Mesodermal cell (in vitro differentiated cells): ENCODE measurements at regions not wholly inside any gene's neighbourhood (a gene's known extent, or its start where the extent isn't known, plus 50 kb on each side); places are given as distances from the start of the nearest gene placed in this dataset.

Experiments
- H3K27ac ChIP-seq: 2 replicates; pipeline ENCODE4 v1.7.0; 2013; ENCODE audit warnings: mild to moderate bottlenecking, low read depth, low read length, moderate library complexity; ENCODE audit not compliant: severe bottlenecking
- H3K36me3 ChIP-seq: 2 replicates; pipeline ENCODE4 v1.7.1; 2013; ENCODE audit warnings: mild to moderate bottlenecking, low read length, moderate library complexity; ENCODE audit not compliant: control insufficient read depth, insufficient read depth
- H3K4me1 ChIP-seq: one replicate; pipeline ENCODE4 v1.7.1; 2013; ENCODE audit warnings: mild to moderate bottlenecking, low read length; ENCODE audit not compliant: insufficient read depth, control insufficient read depth, poor library complexity, severe bottlenecking
- H3K4me3 ChIP-seq: 2 replicates; pipeline ENCODE4 v1.7.0; 2013; ENCODE audit warnings: low read length, control low read depth, mild to moderate bottlenecking; ENCODE audit not compliant: insufficient read depth, poor library complexity, severe bottlenecking; ENCODE audit errors: extremely low read depth
- H3K9me3 ChIP-seq: 2 replicates; pipeline ENCODE4 v1.7.1; 2013; ENCODE audit warnings: mild to moderate bottlenecking, low read length, moderate library complexity; ENCODE audit not compliant: control insufficient read depth
- WGBS, 2 experiments: methylation state at CpG; one replicate each; pipeline ENCODE4 v1.1.5; 2013; ENCODE audit warnings: missing lambda C conversion rate in 2 of 2; ENCODE audit not compliant: insufficient coverage in 2 of 2; 5-methylcytosine and 5-hydroxymethylcytosine counted together

DNA sequence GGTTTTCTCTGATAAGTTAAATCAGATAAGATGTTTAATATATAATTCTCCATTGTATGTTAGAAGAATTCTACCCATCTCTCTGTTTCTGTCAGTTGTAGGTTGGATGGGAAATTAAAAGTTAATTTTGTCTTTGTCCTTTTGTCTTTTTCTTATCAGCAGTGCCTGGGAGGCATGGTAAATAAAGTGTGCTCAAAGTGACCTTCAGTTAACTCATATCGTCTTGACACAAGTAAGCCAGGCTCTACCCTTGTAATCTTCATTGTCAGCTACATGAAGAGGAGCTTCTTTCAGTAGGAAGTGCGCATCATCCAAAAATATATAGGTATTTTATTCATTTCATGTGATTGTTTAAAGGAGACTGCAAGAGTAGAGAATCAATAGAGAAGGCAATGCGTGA is 138.9 kb upstream of the NRIP1 start:
- no peaks in the 10 kb centered on the region for H3K36me3 ChIP-seq
- no peak overlapping the region for H3K4me3 ChIP-seq
- no peak overlapping the region for H3K27ac ChIP-seq
- H3K4me1 ChIP-seq, result peaks cover 10% of the 10 kb centered on the region
- WGBS, 2 experiments, result 86 to 91% methylated on average over 1 of the region's 3 CpGs
- no peaks in the 10 kb centered on the region for H3K9me3 ChIP-seq

DNA sequence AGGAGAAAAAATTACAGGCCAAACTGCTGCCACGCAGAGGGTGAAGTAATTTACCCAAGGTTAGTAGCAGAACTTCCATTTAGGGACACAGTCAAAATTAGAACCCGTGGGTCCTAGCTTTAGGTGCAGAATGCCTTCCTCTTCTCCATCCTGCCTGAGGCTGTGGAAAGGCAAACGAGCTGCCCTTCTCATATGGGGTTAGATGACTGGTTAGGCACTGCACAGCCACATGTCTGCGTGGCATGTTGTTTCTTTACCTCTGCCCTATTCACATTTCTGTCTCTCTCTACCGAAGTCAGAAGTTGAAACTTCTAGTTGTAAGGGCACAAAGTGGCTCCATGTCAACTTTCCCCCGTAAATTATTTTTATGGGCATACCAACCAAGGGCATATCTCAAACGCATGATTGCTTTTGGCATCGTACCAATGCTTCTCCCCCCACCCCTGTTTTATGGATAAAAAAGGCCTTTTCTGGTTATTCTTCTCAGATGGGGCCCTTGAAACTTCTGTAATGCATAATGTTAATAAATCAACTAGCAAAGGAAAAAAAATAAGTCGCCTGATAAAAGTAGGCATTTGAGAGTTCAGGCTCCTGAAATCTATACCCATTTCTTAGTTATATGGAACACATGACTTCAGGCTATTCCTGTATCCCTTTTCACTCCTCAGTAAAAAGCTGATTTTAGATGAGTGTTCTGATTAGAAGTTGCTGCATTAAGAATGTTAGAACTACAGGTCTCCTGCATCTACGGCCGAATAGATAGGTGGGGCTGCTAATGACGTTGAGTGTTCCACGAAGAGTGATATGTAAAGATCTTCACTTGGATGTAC is 139.6 kb upstream of the NRIP1 start:
- peaks cover 8% of the 10 kb centered on the region for H3K4me1 ChIP-seq
- WGBS, 2 experiments, result 91 to 94% methylated on average over 8 to 9 of the region's 13 CpGs
- no peak overlapping the region for H3K4me3 ChIP-seq
- H3K36me3 ChIP-seq, result no peaks in the 10 kb centered on the region
- no peak overlapping the region for H3K27ac ChIP-seq
- no peaks in the 10 kb centered on the region for H3K9me3 ChIP-seq

DNA sequence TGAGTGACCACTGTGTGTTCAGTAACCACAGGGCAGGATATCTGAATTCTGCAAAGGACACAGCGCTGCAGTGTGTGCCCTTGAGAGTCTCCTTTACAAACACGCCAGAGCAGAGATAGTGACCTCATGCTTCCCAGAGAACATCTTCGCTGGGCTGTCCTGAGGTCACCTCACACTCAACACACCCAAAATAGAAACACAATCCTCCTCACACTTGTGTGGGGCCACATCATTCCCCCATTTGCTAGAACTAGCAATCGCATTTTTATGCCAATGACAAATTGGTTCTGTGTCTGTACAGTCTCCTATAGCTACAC is 140.1 kb upstream of the NRIP1 start:
- Histone ChIP-seq H3K4me3 (no peak overlapping the region), H3K36me3 (no peaks in the 10 kb centered on the region), H3K4me1 (peaks cover 3% of the 10 kb centered on the region), H3K9me3 (no peaks in the 10 kb centered on the region), H3K27ac (no peak overlapping the region)
- 85 to 86% methylated on average over 4 of the region's 4 CpGs for WGBS, 2 experiments

DNA sequence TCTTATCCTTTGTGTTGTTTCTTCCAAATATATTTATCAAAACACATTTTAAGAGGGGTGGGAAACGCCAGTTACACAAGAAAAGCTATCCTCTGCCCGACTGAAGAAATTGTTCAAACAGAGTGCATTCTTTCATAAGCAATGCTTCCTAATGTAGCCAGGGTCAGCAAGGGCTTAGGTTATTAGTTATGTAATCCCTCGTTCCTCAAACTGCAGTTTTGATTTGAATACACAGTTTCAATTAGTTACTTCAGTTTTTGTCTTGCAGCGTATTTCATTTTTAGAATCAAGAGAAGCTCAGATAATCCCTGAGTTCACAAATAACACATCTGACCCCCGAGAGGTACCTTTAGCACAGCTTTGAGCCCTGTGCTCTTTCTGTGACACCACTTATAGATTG is 141.7 kb upstream of the NRIP1 start:
- Histone ChIP-seq H3K4me3 (no peak overlapping the region), H3K36me3 (no peaks in the 10 kb centered on the region), H3K4me1 (no peaks in the 10 kb centered on the region), H3K9me3 (no peaks in the 10 kb centered on the region), H3K27ac (no peak overlapping the region)
- WGBS, 2 experiments, result 80 to 89% methylated on average over 1 to 4 of the region's 5 CpGs

DNA sequence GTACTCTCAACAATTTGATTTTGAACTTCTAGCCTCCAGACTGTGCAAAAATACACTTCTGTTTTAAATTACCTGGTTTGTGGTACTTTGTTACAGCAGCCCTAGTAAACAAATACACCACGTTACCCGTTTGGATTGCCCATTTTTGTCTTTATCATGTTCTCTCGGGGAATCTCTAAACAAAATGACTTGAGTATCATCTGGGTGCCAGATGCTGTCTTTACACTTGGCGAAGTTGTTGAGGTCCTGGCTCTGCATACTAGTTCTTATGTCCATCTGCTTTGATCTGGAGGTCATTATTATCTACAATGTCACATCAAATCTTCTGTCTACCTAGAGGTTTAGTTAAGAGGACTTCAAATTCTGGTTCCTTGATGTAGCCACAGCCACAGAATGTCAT is 142.4 kb upstream of the NRIP1 start:
- 100% methylated on average over 4 of the region's 4 CpGs; no CpG with 5 or more reads in 1 of the 2 experiments for WGBS, 2 experiments
- Histone ChIP-seq H3K36me3 (no peaks in the 10 kb centered on the region), H3K4me1 (no peaks in the 10 kb centered on the region), H3K9me3 (no peaks in the 10 kb centered on the region), H3K27ac (no peak overlapping the region), H3K4me3 (no peak overlapping the region)

DNA sequence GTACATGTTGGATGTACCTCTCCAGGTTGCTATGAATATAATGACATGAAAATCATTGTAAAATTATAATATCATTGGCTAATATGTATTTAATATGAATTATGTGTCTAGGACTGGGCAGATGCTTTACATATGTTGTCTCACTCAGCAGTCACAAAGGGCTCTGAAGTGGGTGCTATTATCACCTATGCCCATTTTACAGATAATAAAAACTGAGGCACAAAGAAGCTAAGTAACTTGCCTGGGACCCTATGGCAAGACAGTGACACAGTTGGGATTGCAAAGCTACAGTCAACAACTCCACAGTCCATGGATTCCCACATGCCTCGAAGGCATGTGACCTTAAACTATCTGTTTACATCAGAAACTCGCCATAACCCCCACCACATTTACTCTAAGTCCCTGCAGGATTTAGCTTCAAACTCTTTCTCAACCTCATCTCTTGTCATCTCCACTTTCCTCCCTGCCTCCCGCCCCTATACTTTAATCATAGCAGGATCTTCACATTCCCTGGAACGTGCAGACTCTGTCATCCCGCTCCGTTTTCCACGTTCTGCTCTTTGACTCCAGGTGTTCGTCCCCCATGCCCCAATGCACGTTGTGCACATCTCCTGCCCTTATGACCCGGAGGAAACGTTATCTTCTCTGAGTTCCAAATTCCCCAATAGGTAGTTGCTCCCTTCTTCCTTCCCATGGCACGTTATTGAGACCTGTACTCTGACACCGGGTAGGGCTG is 143.0 kb upstream of the NRIP1 start:
- no peaks in the 10 kb centered on the region for H3K4me1 ChIP-seq
- H3K9me3 ChIP-seq, result no peaks in the 10 kb centered on the region
- H3K36me3 ChIP-seq, result no peaks in the 10 kb centered on the region
- H3K27ac ChIP-seq, result no peak overlapping the region
- H3K4me3 ChIP-seq, result no peak overlapping the region
- WGBS, 2 experiments, result 92 to 96% methylated on average over 12 to 13 of the region's 13 CpGs

DNA sequence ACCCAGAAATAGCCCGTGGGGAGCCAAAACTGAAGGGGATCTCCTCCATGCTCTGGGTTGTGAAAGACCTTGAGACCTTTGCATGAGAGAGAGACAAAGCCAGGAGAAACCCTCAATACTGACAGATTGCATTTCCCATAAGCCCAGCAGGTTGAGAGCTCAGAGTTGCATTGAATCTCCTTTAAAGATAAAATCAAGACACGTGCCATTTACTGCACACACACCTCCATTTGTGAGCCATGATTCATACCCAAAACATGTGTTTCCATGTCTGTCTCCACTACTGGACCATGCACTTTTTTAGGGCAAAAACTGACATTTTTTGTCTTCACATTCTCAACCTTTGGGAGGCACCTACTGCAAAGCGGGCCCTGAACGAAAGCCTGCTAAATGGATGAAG is 144.0 kb upstream of the NRIP1 start:
- Histone ChIP-seq H3K27ac (no peak overlapping the region), H3K4me1 (no peaks in the 10 kb centered on the region), H3K36me3 (no peaks in the 10 kb centered on the region), H3K4me3 (no peak overlapping the region), H3K9me3 (no peaks in the 10 kb centered on the region)
- WGBS, 2 experiments, result 88 to 92% methylated on average over 1 to 2 of the region's 4 CpGs

DNA sequence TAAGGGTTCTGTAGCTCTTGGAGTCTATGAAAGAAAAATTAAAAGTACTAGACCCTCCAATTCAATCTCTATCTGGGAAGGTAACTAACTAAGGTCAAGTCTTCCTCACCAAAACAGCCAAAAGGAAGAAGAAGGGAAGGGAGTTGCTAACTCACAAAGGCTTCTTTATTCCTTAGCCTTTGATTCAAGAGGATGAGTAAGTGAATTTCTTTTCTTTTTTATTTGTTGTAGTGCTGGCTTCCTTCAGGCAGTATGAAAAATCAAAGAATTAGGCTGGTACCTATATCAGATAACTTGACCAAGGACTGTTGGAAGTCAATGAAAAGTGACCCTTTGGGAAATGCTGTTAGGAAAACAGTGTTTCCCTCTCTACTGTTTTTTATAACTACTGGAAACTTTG is 144.4 kb upstream of the NRIP1 start:
- no peaks in the 10 kb centered on the region for H3K36me3 ChIP-seq
- H3K4me3 ChIP-seq, result no peak overlapping the region
- no peak overlapping the region for H3K27ac ChIP-seq
- H3K4me1 ChIP-seq, result no peaks in the 10 kb centered on the region
- no peaks in the 10 kb centered on the region for H3K9me3 ChIP-seq

DNA sequence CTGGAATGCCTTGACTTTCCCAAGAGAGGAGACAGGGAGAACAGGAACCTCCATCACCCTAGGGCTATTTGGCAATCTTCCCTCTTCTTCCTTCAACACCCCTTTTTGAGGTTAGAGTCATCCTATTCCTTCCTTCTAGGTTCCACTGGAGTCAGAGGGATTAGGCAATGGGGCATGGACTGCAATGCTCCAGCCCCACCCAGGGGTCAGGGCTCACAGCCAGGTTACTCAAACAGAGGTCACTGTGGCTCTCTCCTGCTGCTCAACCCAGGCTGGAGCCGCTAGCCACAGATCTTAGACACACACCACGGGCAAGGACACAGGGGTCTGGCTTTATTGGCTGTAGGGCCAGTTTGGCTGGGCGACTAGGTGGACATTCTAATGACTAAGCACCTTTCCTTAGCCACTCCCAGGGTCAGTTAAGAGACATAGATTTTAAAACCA is 145.5 kb upstream of the NRIP1 start:
- 100% methylated on average over 2 of the region's 3 CpGs for WGBS, 2 experiments
- Histone ChIP-seq H3K36me3 (no peaks in the 10 kb centered on the region), H3K9me3 (no peaks in the 10 kb centered on the region), H3K4me3 (no peak overlapping the region), H3K27ac (no peak overlapping the region), H3K4me1 (no peaks in the 10 kb centered on the region)

DNA sequence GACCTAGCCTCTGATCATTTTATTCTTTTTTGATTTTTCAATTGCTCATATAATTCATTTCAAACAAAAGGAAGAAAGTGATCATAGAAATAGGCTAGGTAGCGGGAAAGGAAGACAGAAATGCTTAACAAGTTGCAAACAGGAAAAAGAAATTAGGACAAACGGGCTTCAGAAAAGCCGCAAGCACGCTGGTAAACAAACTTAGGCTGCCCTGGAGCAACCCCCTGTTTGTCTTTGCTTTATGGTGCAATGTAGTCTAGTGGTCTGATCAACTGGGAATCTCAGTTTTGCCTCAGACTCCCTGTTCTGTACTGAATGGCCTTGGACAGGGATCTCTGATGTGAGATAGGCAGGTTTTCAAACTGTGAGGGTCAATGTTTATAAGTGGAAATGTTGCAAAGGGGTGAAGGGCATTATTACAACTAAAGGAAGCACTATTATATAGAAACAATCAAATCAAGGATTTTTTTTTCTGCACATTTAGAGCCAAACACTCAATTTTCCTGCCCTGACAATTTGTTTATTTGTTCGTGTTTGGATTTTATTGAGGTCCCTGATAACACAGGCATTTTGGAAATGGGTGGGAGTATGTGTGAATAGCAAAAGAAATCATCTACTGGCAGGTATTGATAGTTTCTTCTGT is 146.8 kb upstream of the NRIP1 start:
- Histone ChIP-seq H3K27ac (no peak overlapping the region), H3K4me3 (no peak overlapping the region), H3K4me1 (no peaks in the 10 kb centered on the region), H3K9me3 (no peaks in the 10 kb centered on the region), H3K36me3 (no peaks in the 10 kb centered on the region)
- WGBS, 2 experiments, result 82 to 83% methylated on average over 4 of the region's 5 CpGs

DNA sequence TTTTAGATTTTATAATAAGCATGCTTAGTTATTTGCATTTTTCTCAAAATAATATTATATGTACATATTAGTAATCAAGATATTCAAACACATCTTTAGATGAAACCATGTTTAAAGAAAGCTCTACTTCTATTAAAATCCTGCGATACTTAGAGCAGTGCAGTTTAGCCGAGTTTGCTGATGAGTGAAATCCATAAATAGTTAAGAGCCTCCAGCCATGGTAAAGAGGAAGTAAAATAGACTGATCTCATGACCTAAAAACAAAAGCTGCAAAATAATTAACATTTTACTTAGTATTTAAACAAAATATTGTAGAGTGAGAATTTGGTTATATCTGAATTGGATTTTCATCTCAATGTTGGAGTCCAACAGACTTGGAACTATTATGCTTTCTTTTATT is 147.4 kb upstream of the NRIP1 start:
- H3K4me1 ChIP-seq, result no peaks in the 10 kb centered on the region
- no peak overlapping the region for H3K4me3 ChIP-seq
- H3K9me3 ChIP-seq, result no peaks in the 10 kb centered on the region
- no CpG with 5 or more reads among the region's 2 CpGs for WGBS, 2 experiments
- H3K27ac ChIP-seq, result no peak overlapping the region
- no peaks in the 10 kb centered on the region for H3K36me3 ChIP-seq
